ENCODE measurements at regions not wholly inside any gene's neighbourhood (a gene's known extent, or its start where the extent isn't known, plus 50 kb on each side); places are given as distances from the start of the nearest gene placed in this dataset.

- Histone ChIP-seq H3K36me3 (no peaks in the 10 kb centered on the region), H3K9me3 (no peaks in the 10 kb centered on the region), H3K4me3 (no peak overlapping the region), H3K27me3 (ENCODE audit: low read depth) (no peaks in the 10 kb centered on the region), H3K4me1 (no peaks in the 10 kb centered on the region), H3K27ac (no peak overlapping the region)
- no peak for DNase-seq
- no peak for ATAC-seq
- TF ChIP-seq, protein P1, sequence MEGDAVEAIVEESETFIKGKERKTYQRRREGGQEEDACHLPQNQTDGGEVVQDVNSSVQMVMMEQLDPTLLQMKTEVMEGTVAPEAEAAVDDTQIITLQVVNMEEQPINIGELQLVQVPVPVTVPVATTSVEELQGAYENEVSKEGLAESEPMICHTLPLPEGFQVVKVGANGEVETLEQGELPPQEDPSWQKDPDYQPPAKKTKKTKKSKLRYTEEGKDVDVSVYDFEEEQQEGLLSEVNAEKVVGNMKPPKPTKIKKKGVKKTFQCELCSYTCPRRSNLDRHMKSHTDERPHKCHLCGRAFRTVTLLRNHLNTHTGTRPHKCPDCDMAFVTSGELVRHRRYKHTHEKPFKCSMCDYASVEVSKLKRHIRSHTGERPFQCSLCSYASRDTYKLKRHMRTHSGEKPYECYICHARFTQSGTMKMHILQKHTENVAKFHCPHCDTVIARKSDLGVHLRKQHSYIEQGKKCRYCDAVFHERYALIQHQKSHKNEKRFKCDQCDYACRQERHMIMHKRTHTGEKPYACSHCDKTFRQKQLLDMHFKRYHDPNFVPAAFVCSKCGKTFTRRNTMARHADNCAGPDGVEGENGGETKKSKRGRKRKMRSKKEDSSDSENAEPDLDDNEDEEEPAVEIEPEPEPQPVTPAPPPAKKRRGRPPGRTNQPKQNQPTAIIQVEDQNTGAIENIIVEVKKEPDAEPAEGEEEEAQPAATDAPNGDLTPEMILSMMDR (IDR thresholded peaks at IDR 0.05), result no peak
- intact Hi-C loops (cut with DNase I), result no loop called here
These were observed 57.0 kb upstream of the MTPN start for GRCh38 chr7:136034132-136034531.

GRCh38 chr7:136033413-136034031 lies 56.4 kb upstream of the MTPN start:
- no peak overlapping the region for H3K4me3 ChIP-seq
- H3K27me3 ChIP-seq (ENCODE audit: low read depth), result no peaks in the 10 kb centered on the region
- TF ChIP-seq, protein P1 (IDR thresholded peaks at IDR 0.05), result no peak
- H3K27ac ChIP-seq, result no peak overlapping the region
- H3K9me3 ChIP-seq, result no peaks in the 10 kb centered on the region
- intact Hi-C loops (cut with DNase I), result no loop called here
- no peaks in the 10 kb centered on the region for H3K36me3 ChIP-seq
- no peak for ATAC-seq
- H3K4me1 ChIP-seq, result no peaks in the 10 kb centered on the region
- DNase-seq, result no peak

DNA sequence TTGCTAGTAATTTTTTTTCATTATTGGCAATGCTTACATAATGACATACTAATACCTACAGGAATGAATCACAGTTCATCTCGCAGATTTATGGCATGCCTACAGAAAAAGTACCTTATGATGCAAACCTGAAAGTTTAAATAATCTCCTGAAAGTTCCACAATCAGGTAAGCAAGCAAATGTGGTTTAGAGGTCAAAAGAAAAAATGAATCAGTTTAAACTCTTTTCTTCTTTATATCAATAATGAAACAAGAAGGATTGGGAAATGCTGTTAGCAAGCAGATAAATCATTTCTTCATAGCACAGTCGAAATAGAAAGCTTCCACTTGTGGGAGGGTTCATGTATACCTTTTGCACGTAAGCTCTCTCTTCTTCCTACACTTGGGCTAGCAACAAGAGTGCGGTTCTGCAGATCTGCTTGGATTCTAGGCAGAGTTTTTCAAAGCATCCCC lies 53.7 kb upstream of the MTPN start:
- intact Hi-C loops (cut with DNase I), result no loop called here
- no peak for DNase-seq
- TF ChIP-seq, protein P1 (IDR thresholded peaks at IDR 0.05), result no peak
- no peaks in the 10 kb centered on the region for H3K36me3 ChIP-seq
- ATAC-seq, result no peak
- no peak overlapping the region for H3K27ac ChIP-seq
- H3K9me3 ChIP-seq, result no peaks in the 10 kb centered on the region
- H3K4me1 ChIP-seq, result no peaks in the 10 kb centered on the region
- no peaks in the 10 kb centered on the region for H3K27me3 ChIP-seq (ENCODE audit: low read depth)
- H3K4me3 ChIP-seq, result no peak overlapping the region

DNA sequence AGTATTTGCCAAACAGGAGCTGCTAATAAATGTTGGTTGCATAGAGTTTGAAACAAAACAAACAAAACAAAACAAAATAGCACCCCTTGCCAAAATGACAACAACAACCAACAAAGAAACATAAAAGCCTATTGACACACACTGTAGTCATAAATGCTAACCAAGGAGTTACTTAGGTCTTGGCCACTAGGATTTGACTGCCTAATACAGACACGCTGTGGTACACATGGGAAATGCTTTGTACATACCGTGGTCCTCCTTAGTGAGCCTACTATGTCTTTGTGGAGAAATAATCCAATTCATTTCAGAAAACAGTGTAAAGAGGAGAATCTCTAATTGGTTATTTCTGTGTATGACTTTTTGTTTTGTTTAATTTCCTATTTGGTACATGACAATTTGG lies 53.2 kb upstream of the MTPN start:
- no peak overlapping the region for H3K27ac ChIP-seq
- H3K9me3 ChIP-seq, result no peaks in the 10 kb centered on the region
- ATAC-seq (no peak), DNase-seq (no peak)
- TF ChIP-seq, protein P1 (IDR thresholded peaks at IDR 0.05), result no peak
- no peaks in the 10 kb centered on the region for H3K4me1 ChIP-seq
- no peaks in the 10 kb centered on the region for H3K36me3 ChIP-seq
- intact Hi-C loops (cut with DNase I), result no loop called here
- no peak overlapping the region for H3K4me3 ChIP-seq
- no peaks in the 10 kb centered on the region for H3K27me3 ChIP-seq (ENCODE audit: low read depth)

GRCh38 chr7:136027160-136027559 lies 50.0 kb upstream of the MTPN start:
- Histone ChIP-seq H3K4me1 (no peaks in the 10 kb centered on the region), H3K27ac (no peak overlapping the region), H3K4me3 (no peak overlapping the region), H3K27me3 (ENCODE audit: low read depth) (no peaks in the 10 kb centered on the region), H3K36me3 (no peaks in the 10 kb centered on the region), H3K9me3 (no peaks in the 10 kb centered on the region)
- intact Hi-C loops (cut with DNase I), result no loop called here
- DNase-seq (no peak), ATAC-seq (no peak)
- TF ChIP-seq, protein P1 (IDR thresholded peaks at IDR 0.05), result no peak
